ENCODE measurements at regions not wholly inside any gene's neighbourhood (a gene's known extent, or its start where the extent isn't known, plus 50 kb on each side); places are given as distances from the start of the nearest gene placed in this dataset.

DNA sequence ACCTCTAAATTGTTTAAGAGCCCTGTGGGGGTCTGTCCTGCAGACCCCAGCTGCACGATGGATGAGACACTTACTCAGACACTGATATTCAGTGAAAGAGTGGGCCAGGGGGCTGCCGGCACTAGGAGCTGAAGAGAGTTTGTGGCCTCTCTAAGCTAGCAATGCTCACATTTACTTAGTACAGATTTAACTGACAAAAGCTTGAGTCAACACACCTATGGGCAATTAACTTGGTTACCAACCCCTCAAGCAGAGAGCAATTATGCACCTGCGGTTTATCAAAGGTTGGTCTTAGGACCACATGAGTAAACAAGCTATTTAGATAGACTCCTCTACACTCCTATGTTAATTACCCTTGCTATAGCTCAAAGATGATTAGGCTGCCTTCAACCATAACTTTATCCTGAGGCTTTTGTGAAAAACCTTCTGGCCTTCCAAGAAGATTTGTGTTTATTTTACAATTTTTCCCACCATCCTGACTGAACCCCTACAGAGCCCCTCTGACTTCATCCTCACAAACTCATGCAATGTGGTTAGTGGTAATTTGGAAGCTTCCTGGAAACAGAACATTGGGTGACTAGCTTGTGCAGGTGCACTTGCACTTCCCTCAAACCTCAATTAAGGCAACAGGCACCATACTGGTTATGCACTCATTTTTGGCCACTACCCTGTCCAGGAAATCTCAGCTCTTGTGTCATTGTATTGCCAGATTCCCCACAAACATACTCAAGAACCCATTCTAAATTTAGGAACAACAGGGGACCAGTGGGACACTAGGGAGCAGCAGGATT lies 234.4 kb upstream of the ITM2A start:
- no peaks in the 10 kb centered on the region for H3K9me3 ChIP-seq
- H3K36me3 ChIP-seq: no peaks in the 10 kb centered on the region
- H3K27ac ChIP-seq: no peak overlapping the region
- H3K27me3 ChIP-seq: no peaks in the 10 kb centered on the region
- no peak for TF ChIP-seq POLR2A (IDR thresholded peaks at IDR 0.05)
- TF ChIP-seq, protein P1, sequence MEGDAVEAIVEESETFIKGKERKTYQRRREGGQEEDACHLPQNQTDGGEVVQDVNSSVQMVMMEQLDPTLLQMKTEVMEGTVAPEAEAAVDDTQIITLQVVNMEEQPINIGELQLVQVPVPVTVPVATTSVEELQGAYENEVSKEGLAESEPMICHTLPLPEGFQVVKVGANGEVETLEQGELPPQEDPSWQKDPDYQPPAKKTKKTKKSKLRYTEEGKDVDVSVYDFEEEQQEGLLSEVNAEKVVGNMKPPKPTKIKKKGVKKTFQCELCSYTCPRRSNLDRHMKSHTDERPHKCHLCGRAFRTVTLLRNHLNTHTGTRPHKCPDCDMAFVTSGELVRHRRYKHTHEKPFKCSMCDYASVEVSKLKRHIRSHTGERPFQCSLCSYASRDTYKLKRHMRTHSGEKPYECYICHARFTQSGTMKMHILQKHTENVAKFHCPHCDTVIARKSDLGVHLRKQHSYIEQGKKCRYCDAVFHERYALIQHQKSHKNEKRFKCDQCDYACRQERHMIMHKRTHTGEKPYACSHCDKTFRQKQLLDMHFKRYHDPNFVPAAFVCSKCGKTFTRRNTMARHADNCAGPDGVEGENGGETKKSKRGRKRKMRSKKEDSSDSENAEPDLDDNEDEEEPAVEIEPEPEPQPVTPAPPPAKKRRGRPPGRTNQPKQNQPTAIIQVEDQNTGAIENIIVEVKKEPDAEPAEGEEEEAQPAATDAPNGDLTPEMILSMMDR (IDR thresholded peaks at IDR 0.05): no peak
- DNase-seq: no peak
- no peaks in the 10 kb centered on the region for H3K4me1 ChIP-seq
- H3K4me3 ChIP-seq: no peak overlapping the region

DNA sequence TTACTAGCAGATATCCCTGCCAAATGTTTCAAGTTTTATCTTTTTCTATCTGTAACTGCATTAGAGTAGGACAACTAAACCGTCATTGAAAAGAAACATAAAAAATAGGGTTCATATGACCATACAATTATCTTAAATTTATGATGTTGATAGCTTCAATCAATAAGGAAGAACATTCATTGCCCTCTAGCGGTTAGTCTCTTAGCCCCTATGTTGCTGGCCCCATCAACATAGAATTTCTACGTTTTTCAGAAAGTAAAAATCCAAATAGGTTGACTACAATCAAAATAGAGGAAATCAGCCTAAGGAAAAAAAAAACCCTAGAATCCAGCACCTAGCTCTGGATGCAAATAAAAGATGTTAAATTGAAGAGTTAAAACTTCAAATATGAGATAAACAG lies 225.1 kb upstream of the ITM2A start:
- no peak overlapping the region for H3K27ac ChIP-seq
- DNase-seq: no peak
- H3K4me3 ChIP-seq: no peak overlapping the region
- H3K36me3 ChIP-seq: no peaks in the 10 kb centered on the region
- no peak for TF ChIP-seq POLR2A (IDR thresholded peaks at IDR 0.05)
- TF ChIP-seq, protein P1 (IDR thresholded peaks at IDR 0.05): peak in 3 of 6 experiments; percentile 22 to 29 (median 26)
- no peaks in the 10 kb centered on the region for H3K27me3 ChIP-seq
- H3K4me1 ChIP-seq: no peaks in the 10 kb centered on the region
- H3K9me3 ChIP-seq: no peaks in the 10 kb centered on the region

DNA sequence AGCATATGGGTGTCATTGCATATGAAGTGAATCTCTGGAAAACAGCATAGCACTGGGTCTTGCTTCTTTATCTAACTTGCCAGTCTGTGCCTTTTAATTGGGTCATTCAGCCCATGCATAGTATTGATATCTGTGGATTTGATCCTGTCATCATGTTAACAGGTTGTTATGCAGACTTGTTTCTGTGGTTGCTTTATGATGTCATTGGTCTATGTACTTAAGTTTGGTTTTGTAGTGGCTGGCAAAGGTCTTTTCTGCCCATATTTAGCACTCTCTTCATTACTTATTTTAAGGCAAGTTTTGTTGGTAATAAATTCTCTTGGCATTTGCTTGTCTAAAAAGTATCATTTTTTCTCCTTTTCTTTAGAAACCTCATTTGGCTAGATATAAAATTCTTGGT lies 221.1 kb upstream of the ITM2A start:
- TF ChIP-seq, protein P1 (IDR thresholded peaks at IDR 0.05): no peak
- no peak for TF ChIP-seq POLR2A (IDR thresholded peaks at IDR 0.05)
- H3K27me3 ChIP-seq: no peaks in the 10 kb centered on the region
- no peak overlapping the region for H3K4me3 ChIP-seq
- no peak overlapping the region for H3K27ac ChIP-seq
- DNase-seq: no peak
- no peaks in the 10 kb centered on the region for H3K36me3 ChIP-seq
- H3K9me3 ChIP-seq: no peaks in the 10 kb centered on the region
- no peaks in the 10 kb centered on the region for H3K4me1 ChIP-seq

DNA sequence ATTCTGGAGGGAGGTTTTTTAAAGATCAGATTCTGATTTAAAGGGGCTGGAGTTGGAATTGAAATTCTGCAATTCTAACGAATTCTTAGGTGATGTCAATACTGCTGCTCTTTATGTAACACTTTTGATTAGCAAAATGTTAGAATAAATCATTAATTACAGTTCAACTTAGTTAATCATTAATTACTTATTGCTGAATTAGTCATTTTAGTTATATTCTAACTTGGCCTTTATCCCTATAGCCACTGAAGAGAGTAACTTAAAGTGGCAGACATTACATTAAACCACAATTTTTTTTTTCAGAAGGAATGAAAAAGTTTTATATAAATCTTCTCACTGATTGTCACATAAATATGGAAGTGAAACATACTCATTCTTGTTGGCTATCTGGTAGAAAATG lies 206.6 kb upstream of the ITM2A start:
- DNase-seq: no peak
- Histone ChIP-seq H3K36me3 (no peaks in the 10 kb centered on the region), H3K27ac (no peak overlapping the region), H3K27me3 (no peaks in the 10 kb centered on the region), H3K9me3 (no peaks in the 10 kb centered on the region), H3K4me1 (no peaks in the 10 kb centered on the region), H3K4me3 (no peak overlapping the region)
- TF ChIP-seq POLR2A (IDR thresholded peaks at IDR 0.05): no peak
- TF ChIP-seq, protein P1 (IDR thresholded peaks at IDR 0.05): no peak

DNA sequence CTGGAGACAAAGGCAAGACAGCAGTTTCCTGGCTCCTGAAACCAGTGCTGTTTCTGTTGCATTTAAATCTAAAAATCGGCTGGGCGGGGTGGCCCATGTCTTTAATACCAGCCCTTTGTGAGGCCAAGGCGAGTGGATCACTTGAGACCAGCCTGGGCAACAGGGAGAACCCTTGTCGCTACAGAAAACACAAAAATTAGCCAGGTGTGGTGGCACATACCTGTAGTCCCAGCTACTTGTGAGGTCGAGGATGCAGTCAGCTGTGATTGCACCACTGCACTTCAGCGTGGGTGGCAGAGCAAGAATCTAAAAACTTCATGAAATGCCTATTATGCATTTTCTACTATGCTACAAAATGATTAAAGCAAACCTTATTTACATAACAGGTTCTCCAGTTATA lies 205.4 kb upstream of the ITM2A start:
- no peak overlapping the region for H3K27ac ChIP-seq
- DNase-seq: no peak
- H3K4me3 ChIP-seq: no peak overlapping the region
- TF ChIP-seq, protein P1 (IDR thresholded peaks at IDR 0.05): no peak
- no peak for TF ChIP-seq POLR2A (IDR thresholded peaks at IDR 0.05)
- no peaks in the 10 kb centered on the region for H3K36me3 ChIP-seq
- no peaks in the 10 kb centered on the region for H3K4me1 ChIP-seq
- H3K9me3 ChIP-seq: no peaks in the 10 kb centered on the region
- no peaks in the 10 kb centered on the region for H3K27me3 ChIP-seq

All from Peyer's patch (tissue), 4 donors.